Fibroblast of gingiva (primary cell): ENCODE measurements at regions not wholly inside any gene's neighbourhood (a gene's known extent, or its start where the extent isn't known, plus 50 kb on each side); places are given as distances from the start of the nearest gene placed in this dataset.
A peak's percentile ranks its signal among the peaks of the same experiment; 100 is the strongest.
"Not testable (repeated sequence)": the region's sequence is repeated elsewhere in the genome, so short reads cannot be mapped to it uniquely, and the experiment has no call there.

Experiments used
- DNase-seq: peaks from one replicate; pipeline ENCODE4 v3.0.0-alpha.2; 2011; ENCODE audit warnings: low read depth

GRCh38 chr4:131650951-131651350 is 1498.1 kb upstream of the PCDH10 start:
- no peak for DNase-seq

GRCh38 chr4:131683314-131683713 is 1465.8 kb upstream of the PCDH10 start:
- DNase-seq = not testable (repeated sequence)

- DNase-seq = no peak
Observed at GRCh38 chr4:131721883-131722282, 1427.2 kb upstream of the PCDH10 start.

- DNase-seq = not testable (repeated sequence)
Observed at GRCh38 chr4:131723069-131723468, 1426.0 kb upstream of the PCDH10 start.

- DNase-seq = peak; percentile 44
Observed at GRCh38 chr4:131724847-131725246, 1424.2 kb upstream of the PCDH10 start.

GRCh38 chr4:131725521-131725920 is 1423.6 kb upstream of the PCDH10 start:
- not testable (repeated sequence) for DNase-seq

GRCh38 chr4:131726940-131727339 is 1422.2 kb upstream of the PCDH10 start:
- DNase-seq = not testable (repeated sequence)

- DNase-seq = not testable (repeated sequence)
Observed at GRCh38 chr4:131727418-131727817, 1421.7 kb upstream of the PCDH10 start.

- not testable (repeated sequence) for DNase-seq
Observed at GRCh38 chr4:131729205-131729604, 1419.9 kb upstream of the PCDH10 start.

- not testable (repeated sequence) for DNase-seq
Observed at GRCh38 chr4:131729716-131730398, 1419.2 kb upstream of the PCDH10 start.

- not testable (repeated sequence) for DNase-seq
Observed at GRCh38 chr4:131730574-131730973, 1418.5 kb upstream of the PCDH10 start.

GRCh38 chr4:131732034-131732630 is 1417.0 kb upstream of the PCDH10 start:
- DNase-seq = not testable (repeated sequence)

- DNase-seq = not testable (repeated sequence)
Observed at GRCh38 chr4:131734321-131734720, 1414.8 kb upstream of the PCDH10 start.

GRCh38 chr4:131734851-131735385 is 1414.2 kb upstream of the PCDH10 start:
- not testable (repeated sequence) for DNase-seq

- DNase-seq = not testable (repeated sequence)
Observed at GRCh38 chr4:131738991-131739390, 1410.1 kb upstream of the PCDH10 start.

- not testable (repeated sequence) for DNase-seq
Observed at GRCh38 chr4:131741836-131742235, 1407.3 kb upstream of the PCDH10 start.

- DNase-seq = not testable (repeated sequence)
Observed at GRCh38 chr4:131742536-131743205, 1406.4 kb upstream of the PCDH10 start.

GRCh38 chr4:131743348-131743747 is 1405.7 kb upstream of the PCDH10 start:
- not testable (repeated sequence) for DNase-seq

GRCh38 chr4:131747203-131747602 is 1401.9 kb upstream of the PCDH10 start:
- not testable (repeated sequence) for DNase-seq

GRCh38 chr4:131749224-131749623 is 1399.9 kb upstream of the PCDH10 start:
- DNase-seq = not testable (repeated sequence)

GRCh38 chr4:131750006-131750405 is 1399.1 kb upstream of the PCDH10 start:
- not testable (repeated sequence) for DNase-seq

- not testable (repeated sequence) for DNase-seq
Observed at GRCh38 chr4:131750469-131750868, 1398.6 kb upstream of the PCDH10 start.

- DNase-seq = not testable (repeated sequence)
Observed at GRCh38 chr4:131762234-131762633, 1386.9 kb upstream of the PCDH10 start.
